MM.1S (cell line): ENCODE measurements at regions not wholly inside any gene's neighbourhood (a gene's known extent, or its start where the extent isn't known, plus 50 kb on each side); places are given as distances from the start of the nearest gene placed in this dataset.

Experiments
- DNase-seq: peaks from one replicate; pipeline ENCODE4 v3.0.0-alpha.2; 2015
- H2AFZ ChIP-seq: fragments of 300-600 bp; sonication (generic); 2 replicates; pipeline ENCODE4 v1.6.0; 2016; ENCODE audit warnings: antibody characterized with exemption, low read length
- H3F3A ChIP-seq: fragments of 300-600 bp; sonication (generic); 2 replicates; pipeline ENCODE4 v1.6.1; 2016; ENCODE audit warnings: mild to moderate bottlenecking, antibody characterized with exemption, low read length, moderate library complexity, mixed read lengths; ENCODE audit not compliant: insufficient read depth
- H3K27ac ChIP-seq: fragments of 300-600 bp; sonication (generic); 2 replicates; pipeline ENCODE4 v1.5.1; 2016; ENCODE audit warnings: mild to moderate bottlenecking, low read length
- H3K27me3 ChIP-seq: fragments of 300-600 bp; sonication (generic); replicated peaks from 2 replicates; pipeline ENCODE4 v1.6.0; 2016; ENCODE audit warnings: low read length; ENCODE audit not compliant: insufficient read depth
- H3K36me3 ChIP-seq: fragments of 300-600 bp; sonication (generic); replicated peaks from 2 replicates; pipeline ENCODE4 v1.6.1; 2016; ENCODE audit warnings: mild to moderate bottlenecking, low read length, mixed read lengths; ENCODE audit not compliant: insufficient read depth
- H3K4me1 ChIP-seq: fragments of 300-600 bp; sonication (generic); 2 replicates; pipeline ENCODE4 v1.6.1; 2016; ENCODE audit warnings: low read length, mixed read lengths
- H3K4me2 ChIP-seq: fragments of 300-600 bp; sonication (generic); 2 replicates; pipeline ENCODE4 v1.6.0; 2016; ENCODE audit warnings: low read depth, low read length
- H3K4me3 ChIP-seq: fragments of 300-600 bp; sonication (generic); 2 replicates; pipeline ENCODE4 v1.5.1; 2016; ENCODE audit warnings: low read length, mixed read lengths
- H3K79me2 ChIP-seq: fragments of 300-600 bp; sonication (generic); 2 replicates; pipeline ENCODE4 v1.6.1; 2016; ENCODE audit warnings: mixed run types, low read length, mixed read lengths
- H3K9ac ChIP-seq: fragments of 300-600 bp; sonication (generic); 2 replicates; pipeline ENCODE4 v1.6.1; 2016; ENCODE audit warnings: low read length, mixed read lengths
- H3K9me2 ChIP-seq: fragments of 300-600 bp; sonication (generic); replicated peaks from 2 replicates; pipeline ENCODE4 v1.6.1; 2016; ENCODE audit warnings: mild to moderate bottlenecking, low read length, mixed read lengths; ENCODE audit not compliant: insufficient read depth
- H3K9me3 ChIP-seq: fragments of 300-600 bp; sonication (generic); replicated peaks from 2 replicates; pipeline ENCODE4 v1.6.1; 2016; ENCODE audit warnings: mild to moderate bottlenecking, low read length, mixed read lengths; ENCODE audit not compliant: insufficient read depth
- H4K20me1 ChIP-seq: fragments of 300-600 bp; sonication (generic); 2 replicates; pipeline ENCODE4 v1.6.1; 2016; ENCODE audit warnings: mild to moderate bottlenecking, low read length, moderate library complexity, mixed read lengths; ENCODE audit not compliant: insufficient read depth
- EZH2 ChIP-seq: fragments of 300-600 bp; sonication (generic); optimal IDR thresholded peaks from 2 replicates; pipeline ENCODE3; 2017; ENCODE audit warnings: low read depth, mild to moderate bottlenecking, antibody characterized with exemption, low read length, mixed read lengths
- EZH2phosphoT487 ChIP-seq: fragments of 300-600 bp; sonication (generic); IDR thresholded peaks from 2 replicates; pipeline ENCODE4 v1.6.1; 2018; ENCODE audit warnings: antibody characterized with exemption, low read length
- TF ChIP-seq, protein P1 (sequence below): fragments of 300-600 bp; sonication (generic); IDR thresholded peaks from 2 replicates; pipeline ENCODE4 v1.5.1; 2016; ENCODE audit warnings: antibody characterized with exemption, low read length, mixed read lengths

DNA sequence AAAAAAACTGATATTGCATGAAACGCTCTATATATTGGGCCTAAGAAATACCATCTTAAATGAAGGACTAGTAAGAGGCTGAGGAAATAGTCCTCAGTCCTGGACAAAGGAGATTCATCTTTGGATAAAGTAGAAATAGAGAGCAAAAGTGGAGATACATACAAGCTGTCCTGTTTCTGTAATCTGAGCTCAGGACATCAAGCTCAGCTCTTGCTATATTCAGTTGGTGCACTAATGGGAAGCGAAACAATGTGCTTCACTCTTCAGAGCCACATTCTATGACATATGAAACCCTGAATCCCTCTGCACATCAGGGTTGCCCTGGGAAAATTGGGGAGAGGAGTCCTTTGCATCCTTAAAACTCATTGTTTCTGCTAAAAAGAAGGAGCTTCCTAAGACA, 290.7 kb downstream of the VPS13C start:
- no peak overlapping the region for H3K27ac ChIP-seq
- no peak overlapping the region for H3K4me2 ChIP-seq
- no peak for TF ChIP-seq EZH2phosphoT487
- TF ChIP-seq, protein P1, sequence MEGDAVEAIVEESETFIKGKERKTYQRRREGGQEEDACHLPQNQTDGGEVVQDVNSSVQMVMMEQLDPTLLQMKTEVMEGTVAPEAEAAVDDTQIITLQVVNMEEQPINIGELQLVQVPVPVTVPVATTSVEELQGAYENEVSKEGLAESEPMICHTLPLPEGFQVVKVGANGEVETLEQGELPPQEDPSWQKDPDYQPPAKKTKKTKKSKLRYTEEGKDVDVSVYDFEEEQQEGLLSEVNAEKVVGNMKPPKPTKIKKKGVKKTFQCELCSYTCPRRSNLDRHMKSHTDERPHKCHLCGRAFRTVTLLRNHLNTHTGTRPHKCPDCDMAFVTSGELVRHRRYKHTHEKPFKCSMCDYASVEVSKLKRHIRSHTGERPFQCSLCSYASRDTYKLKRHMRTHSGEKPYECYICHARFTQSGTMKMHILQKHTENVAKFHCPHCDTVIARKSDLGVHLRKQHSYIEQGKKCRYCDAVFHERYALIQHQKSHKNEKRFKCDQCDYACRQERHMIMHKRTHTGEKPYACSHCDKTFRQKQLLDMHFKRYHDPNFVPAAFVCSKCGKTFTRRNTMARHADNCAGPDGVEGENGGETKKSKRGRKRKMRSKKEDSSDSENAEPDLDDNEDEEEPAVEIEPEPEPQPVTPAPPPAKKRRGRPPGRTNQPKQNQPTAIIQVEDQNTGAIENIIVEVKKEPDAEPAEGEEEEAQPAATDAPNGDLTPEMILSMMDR: no peak
- no peak overlapping the region for H2AFZ ChIP-seq
- no peaks in the 10 kb centered on the region for H3K4me1 ChIP-seq
- no peak overlapping the region for H3K4me3 ChIP-seq
- no peaks in the 10 kb centered on the region for H3K36me3 ChIP-seq
- no peak overlapping the region for H3K9ac ChIP-seq
- no peaks in the 10 kb centered on the region for H3K79me2 ChIP-seq
- no peak for DNase-seq
- no peaks in the 10 kb centered on the region for H3K9me3 ChIP-seq
- H3K9me2 ChIP-seq: no peaks in the 10 kb centered on the region
- H3F3A ChIP-seq: no peaks in the 10 kb centered on the region
- no peaks in the 10 kb centered on the region for H4K20me1 ChIP-seq
- H3K27me3 ChIP-seq: no peaks in the 10 kb centered on the region

DNA sequence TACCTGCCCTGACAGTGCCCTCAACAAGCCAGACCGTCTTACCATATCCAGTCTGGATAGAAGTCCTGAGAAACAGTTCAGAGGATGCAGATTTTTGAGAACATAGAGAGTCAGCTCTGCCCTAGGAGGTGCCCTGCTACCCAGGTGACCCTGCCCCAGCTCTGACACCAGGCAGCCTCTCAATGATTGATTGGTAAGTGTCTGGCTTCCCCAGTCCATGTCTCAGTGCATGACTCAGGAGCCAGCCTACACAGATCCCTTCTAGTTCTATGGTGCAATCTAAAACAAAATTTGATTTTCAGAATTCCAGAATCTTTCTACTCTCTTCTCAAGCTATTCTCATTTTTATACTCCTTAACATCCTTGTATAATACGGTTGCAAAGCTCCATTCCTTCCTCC, 292.1 kb downstream of the VPS13C start:
- Histone ChIP-seq H3K27me3 (no peaks in the 10 kb centered on the region), H2AFZ (no peak overlapping the region), H3K4me3 (no peak overlapping the region), H3K27ac (no peak overlapping the region), H3K4me2 (no peak overlapping the region), H3K4me1 (no peaks in the 10 kb centered on the region), H3K9me2 (no peaks in the 10 kb centered on the region), H3K9ac (no peak overlapping the region), H4K20me1 (no peaks in the 10 kb centered on the region), H3F3A (no peaks in the 10 kb centered on the region), H3K79me2 (no peaks in the 10 kb centered on the region), H3K9me3 (no peaks in the 10 kb centered on the region), H3K36me3 (no peaks in the 10 kb centered on the region)
- no peak for DNase-seq
- TF ChIP-seq, protein P1: no peak
- no peak for TF ChIP-seq EZH2phosphoT487
- TF ChIP-seq EZH2: no peak

DNA sequence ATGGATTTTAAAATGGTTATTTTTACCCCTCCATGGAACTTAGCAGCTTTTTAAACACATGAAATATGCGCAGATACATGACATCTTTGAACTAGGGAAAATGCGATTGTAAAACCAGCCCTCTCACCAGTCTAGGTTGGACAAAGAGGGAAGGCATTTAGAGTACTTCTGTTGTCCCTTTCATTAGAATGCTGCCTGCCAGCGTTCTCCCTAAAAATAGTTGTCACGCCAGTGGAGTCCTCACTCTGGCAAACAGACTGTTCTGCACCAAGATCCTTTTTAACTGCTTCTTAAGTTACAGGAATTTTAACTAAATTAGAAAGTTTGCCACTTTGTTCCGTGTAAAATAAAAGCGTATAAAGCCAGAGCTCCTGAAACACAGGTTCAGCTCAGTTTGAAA, 295.3 kb downstream of the VPS13C start:
- Histone ChIP-seq H3K9me3 (no peaks in the 10 kb centered on the region), H3K27ac (no peak overlapping the region), H3K36me3 (no peaks in the 10 kb centered on the region), H3K4me1 (no peaks in the 10 kb centered on the region), H3K9me2 (no peaks in the 10 kb centered on the region), H3K4me2 (no peak overlapping the region), H3K79me2 (no peaks in the 10 kb centered on the region), H3K4me3 (no peak overlapping the region), H4K20me1 (no peaks in the 10 kb centered on the region), H3K27me3 (no peaks in the 10 kb centered on the region), H2AFZ (no peak overlapping the region), H3F3A (no peaks in the 10 kb centered on the region), H3K9ac (no peak overlapping the region)
- no peak for TF ChIP-seq EZH2phosphoT487
- TF ChIP-seq, protein P1: no peak
- TF ChIP-seq EZH2: no peak
- no peak for DNase-seq

DNA sequence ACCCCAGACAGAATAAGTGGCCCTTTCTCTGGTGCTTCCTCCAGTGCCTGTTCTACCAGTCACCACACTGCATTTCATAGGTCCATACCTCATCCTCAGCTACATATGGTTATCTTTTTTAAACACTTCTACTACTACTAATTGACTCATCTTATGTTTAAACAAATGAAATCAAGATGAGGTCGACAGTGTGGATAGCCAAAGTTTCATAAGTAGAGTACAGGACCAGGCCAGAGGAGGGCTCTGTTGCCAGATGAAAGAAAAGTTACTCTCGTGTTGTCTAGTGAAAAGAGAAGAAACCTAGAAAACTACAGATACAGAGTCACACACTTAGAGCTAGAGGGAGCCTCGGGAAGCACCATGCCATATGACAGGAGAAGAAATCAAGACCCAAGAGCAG, 296.1 kb downstream of the VPS13C start:
- H3K9me3 ChIP-seq: no peaks in the 10 kb centered on the region
- no peak for DNase-seq
- H3K4me1 ChIP-seq: no peaks in the 10 kb centered on the region
- H3F3A ChIP-seq: no peaks in the 10 kb centered on the region
- no peak overlapping the region for H3K9ac ChIP-seq
- no peaks in the 10 kb centered on the region for H3K9me2 ChIP-seq
- no peaks in the 10 kb centered on the region for H4K20me1 ChIP-seq
- no peak overlapping the region for H3K4me3 ChIP-seq
- TF ChIP-seq EZH2phosphoT487: no peak
- no peak for TF ChIP-seq EZH2
- TF ChIP-seq, protein P1: no peak
- no peaks in the 10 kb centered on the region for H3K79me2 ChIP-seq
- H3K4me2 ChIP-seq: no peak overlapping the region
- no peaks in the 10 kb centered on the region for H3K27me3 ChIP-seq
- H2AFZ ChIP-seq: no peak overlapping the region
- no peak overlapping the region for H3K27ac ChIP-seq
- H3K36me3 ChIP-seq: no peaks in the 10 kb centered on the region
